ENCODE measurements at regions not wholly inside any gene's neighbourhood (a gene's known extent, or its start where the extent isn't known, plus 50 kb on each side); places are given as distances from the start of the nearest gene placed in this dataset.

DNA sequence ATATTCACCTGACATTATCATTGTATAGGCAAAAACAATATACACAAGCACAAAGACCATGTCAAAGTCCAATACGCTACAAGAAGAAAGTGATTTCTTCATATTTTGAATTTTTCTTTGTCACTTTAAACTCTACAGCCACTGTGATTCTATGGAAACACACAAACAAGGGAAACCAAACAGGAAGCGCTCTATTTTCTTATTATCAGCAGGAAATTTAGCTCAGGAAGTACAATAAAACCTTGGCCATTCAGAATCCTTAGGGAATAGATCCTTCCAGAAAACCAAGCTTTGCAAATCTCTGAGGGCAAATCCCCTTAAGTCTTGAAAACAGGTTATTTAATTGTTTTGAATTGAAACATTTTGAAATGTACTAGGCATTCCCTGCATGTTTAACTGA lies 336.2 kb downstream of the EPHA4 start:
- TF ChIP-seq POLR2A (IDR thresholded peaks at IDR 0.05), result no peak
- TF ChIP-seq, protein P1, sequence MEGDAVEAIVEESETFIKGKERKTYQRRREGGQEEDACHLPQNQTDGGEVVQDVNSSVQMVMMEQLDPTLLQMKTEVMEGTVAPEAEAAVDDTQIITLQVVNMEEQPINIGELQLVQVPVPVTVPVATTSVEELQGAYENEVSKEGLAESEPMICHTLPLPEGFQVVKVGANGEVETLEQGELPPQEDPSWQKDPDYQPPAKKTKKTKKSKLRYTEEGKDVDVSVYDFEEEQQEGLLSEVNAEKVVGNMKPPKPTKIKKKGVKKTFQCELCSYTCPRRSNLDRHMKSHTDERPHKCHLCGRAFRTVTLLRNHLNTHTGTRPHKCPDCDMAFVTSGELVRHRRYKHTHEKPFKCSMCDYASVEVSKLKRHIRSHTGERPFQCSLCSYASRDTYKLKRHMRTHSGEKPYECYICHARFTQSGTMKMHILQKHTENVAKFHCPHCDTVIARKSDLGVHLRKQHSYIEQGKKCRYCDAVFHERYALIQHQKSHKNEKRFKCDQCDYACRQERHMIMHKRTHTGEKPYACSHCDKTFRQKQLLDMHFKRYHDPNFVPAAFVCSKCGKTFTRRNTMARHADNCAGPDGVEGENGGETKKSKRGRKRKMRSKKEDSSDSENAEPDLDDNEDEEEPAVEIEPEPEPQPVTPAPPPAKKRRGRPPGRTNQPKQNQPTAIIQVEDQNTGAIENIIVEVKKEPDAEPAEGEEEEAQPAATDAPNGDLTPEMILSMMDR (IDR thresholded peaks at IDR 0.05), result no peak

Measured in thyroid gland (tissue), 4 donors.